ENCODE measurements at regions not wholly inside any gene's neighbourhood (a gene's known extent, or its start where the extent isn't known, plus 50 kb on each side); places are given as distances from the start of the nearest gene placed in this dataset.
"Not testable (repeated sequence)": the region's sequence is repeated elsewhere in the genome, so short reads cannot be mapped to it uniquely, and the experiment has no call there.

DNA sequence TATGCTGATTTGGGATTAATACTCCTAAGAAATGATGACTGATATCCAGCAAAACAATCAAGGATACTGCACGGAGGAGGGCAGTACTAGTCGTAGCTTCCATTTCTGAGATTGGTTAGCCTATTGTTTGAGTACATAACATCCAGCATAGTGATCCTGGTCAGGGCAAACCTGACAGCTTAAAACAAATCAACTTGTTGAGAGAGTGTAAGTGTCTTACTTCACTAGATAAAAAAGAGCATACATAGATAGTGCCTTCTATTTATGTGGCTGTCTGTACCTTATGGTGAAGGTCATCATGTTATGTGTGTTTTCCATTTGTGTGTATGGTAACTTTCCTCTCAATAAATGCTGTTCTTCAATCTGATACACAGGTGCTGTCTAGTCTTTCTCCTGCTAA is 228.4 kb downstream of the PTGER3 start:
- no peak for DNase-seq (ENCODE audit: extremely low spot score)
- TF ChIP-seq, protein P1, sequence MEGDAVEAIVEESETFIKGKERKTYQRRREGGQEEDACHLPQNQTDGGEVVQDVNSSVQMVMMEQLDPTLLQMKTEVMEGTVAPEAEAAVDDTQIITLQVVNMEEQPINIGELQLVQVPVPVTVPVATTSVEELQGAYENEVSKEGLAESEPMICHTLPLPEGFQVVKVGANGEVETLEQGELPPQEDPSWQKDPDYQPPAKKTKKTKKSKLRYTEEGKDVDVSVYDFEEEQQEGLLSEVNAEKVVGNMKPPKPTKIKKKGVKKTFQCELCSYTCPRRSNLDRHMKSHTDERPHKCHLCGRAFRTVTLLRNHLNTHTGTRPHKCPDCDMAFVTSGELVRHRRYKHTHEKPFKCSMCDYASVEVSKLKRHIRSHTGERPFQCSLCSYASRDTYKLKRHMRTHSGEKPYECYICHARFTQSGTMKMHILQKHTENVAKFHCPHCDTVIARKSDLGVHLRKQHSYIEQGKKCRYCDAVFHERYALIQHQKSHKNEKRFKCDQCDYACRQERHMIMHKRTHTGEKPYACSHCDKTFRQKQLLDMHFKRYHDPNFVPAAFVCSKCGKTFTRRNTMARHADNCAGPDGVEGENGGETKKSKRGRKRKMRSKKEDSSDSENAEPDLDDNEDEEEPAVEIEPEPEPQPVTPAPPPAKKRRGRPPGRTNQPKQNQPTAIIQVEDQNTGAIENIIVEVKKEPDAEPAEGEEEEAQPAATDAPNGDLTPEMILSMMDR (IDR thresholded peaks at IDR 0.05; ENCODE audit: control extremely low read depth, extremely low read depth, low read depth, missing control alignments) = no peak
- CTCF ChIA-PET = interaction anchor here (0.9 kb wide), 1 partner anchor 9 kb away, joined by 3 read pairs; no protein-coding TSS in a partner anchor
- POLR2A ChIA-PET = no interaction called here

GRCh38 chr1:70819785-70820184 is 227.8 kb downstream of the PTGER3 start:
- ChIA-PET POLR2A (no interaction called here), CTCF (interaction anchor here (0.9 kb wide), 1 partner anchor 9 kb away, joined by 3 read pairs; no protein-coding TSS in a partner anchor)
- no peak for DNase-seq (ENCODE audit: extremely low spot score)
- TF ChIP-seq, protein P1 (IDR thresholded peaks at IDR 0.05; ENCODE audit: control extremely low read depth, extremely low read depth, low read depth, missing control alignments) = no peak

DNA sequence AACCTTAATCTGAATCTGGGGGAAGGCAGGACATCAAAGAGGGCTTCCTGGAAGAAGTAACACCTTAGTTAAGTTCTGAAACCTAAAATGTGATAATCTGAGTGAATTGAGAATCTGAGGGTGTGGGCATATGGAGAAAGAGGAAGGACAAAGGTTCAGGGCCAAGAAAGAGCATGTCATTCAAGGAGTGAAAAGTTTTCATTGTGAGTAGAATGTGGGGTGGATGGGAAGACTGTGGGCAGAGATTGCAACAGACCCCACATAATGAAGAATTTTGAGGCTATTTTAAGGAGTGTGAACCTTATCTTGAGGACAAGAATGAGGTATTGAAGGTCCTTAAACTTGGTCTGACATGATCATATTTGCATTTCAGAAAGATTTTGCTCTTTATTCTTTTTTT is 227.2 kb downstream of the PTGER3 start:
- CTCF ChIA-PET = no interaction called here
- no peak for DNase-seq (ENCODE audit: extremely low spot score)
- POLR2A ChIA-PET = no interaction called here
- TF ChIP-seq, protein P1 (IDR thresholded peaks at IDR 0.05; ENCODE audit: control extremely low read depth, extremely low read depth, low read depth, missing control alignments) = no peak

- POLR2A ChIA-PET = no interaction called here
- TF ChIP-seq, protein P1 (IDR thresholded peaks at IDR 0.05; ENCODE audit: control extremely low read depth, extremely low read depth, low read depth, missing control alignments) = no peak
- no peak for DNase-seq (ENCODE audit: extremely low spot score)
- CTCF ChIA-PET = no interaction called here
These were observed 226.6 kb downstream of the PTGER3 start for GRCh38 chr1:70820995-70821394.

DNA sequence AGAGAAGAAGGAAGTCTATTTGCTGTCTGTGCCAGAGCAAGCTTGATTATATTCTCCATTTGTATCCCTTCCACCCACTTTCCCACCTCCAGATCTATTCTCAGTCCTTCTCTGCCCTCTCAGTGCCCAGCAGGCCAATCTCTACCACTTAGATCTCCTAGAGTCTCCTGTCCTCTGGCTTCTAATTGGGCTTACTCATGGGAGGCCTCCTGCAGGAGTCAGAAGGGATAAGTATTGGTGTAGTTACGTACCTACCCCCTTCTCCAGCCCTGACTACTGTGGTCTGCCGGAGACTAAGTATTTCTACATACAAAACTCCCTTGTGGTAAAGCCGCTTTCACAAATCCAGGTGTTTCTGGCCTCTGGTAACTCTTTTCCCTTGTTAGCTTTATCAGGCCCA is 221.2 kb downstream of the PTGER3 start:
- DNase-seq (ENCODE audit: extremely low spot score) = no peak
- TF ChIP-seq, protein P1 (IDR thresholded peaks at IDR 0.05; ENCODE audit: control extremely low read depth, extremely low read depth, low read depth, missing control alignments) = no peak
- ChIA-PET POLR2A (no interaction called here), CTCF (no interaction called here)

DNA sequence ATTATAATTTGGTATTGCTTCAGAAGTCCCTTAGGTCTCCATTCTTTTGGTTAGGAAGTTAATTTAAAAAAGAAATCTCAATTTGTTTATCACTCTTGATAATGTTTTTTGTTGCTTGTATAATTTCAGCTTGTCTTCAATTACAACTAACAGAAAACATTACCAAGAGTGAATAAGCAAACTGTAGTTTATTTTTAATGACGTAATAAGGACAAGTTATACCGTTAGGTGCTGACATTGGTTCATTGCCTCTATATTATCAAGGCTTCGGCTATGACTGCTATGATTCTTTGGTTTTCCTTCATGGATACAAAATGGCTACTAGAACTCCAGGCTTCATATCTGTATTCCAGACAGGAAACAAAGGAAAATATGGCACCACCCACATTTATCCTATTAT is 220.6 kb downstream of the PTGER3 start:
- TF ChIP-seq, protein P1 (IDR thresholded peaks at IDR 0.05; ENCODE audit: control extremely low read depth, extremely low read depth, low read depth, missing control alignments) = no peak
- POLR2A ChIA-PET = no interaction called here
- CTCF ChIA-PET = no interaction called here
- DNase-seq (ENCODE audit: extremely low spot score) = no peak

DNA sequence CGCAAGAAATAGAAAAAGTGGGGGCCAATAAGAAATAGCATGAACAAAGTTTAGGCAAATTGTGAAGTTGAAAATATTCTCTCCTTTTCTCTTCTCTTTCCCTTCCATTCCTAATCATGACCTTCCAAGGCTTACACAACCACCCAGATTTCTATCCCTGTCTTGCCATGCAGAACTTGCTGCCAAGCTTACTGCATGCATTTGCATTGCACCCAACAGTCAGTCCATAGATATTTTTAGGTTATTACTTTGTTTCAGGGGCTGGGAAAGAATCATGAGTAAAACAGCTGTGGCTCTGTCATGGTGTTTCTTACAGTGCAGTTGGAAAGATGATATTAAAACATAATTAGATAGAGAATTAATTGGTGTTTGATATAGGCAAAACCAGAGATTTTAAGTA is 219.4 kb downstream of the PTGER3 start:
- DNase-seq (ENCODE audit: extremely low spot score) = no peak
- CTCF ChIA-PET = interaction anchor here (1.1 to 1.5 kb wide), 2 partner anchors 9 to 14 kb away, joined by 3 read pairs; no protein-coding TSS in a partner anchor
- POLR2A ChIA-PET = no interaction called here

DNA sequence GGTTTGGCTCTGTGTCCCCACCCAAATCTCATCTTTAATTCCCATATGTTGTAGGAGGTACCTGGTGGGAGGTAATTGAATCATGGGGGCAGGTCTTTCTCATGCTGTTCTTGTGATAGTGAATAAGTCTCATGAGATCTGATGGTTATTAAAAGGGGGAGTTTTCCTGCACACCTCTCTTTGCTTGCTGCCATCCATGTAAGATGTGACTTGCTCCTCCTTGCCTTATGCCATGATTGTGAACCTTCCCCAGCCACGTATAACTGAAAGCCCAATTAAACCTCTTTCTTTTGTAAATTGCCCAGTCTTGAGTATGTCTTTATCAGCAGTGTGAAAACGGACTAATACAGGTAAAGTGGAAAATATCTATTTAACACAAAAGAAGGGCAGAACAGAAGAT is 213.3 kb downstream of the PTGER3 start:
- DNase-seq (ENCODE audit: extremely low spot score); CTCF ChIA-PET; POLR2A ChIA-PET: not testable (repeated sequence)

More for the DNA sequence above, 219.4 kb downstream of the PTGER3 start:
- TF ChIP-seq, protein P1 (IDR thresholded peaks at IDR 0.05; ENCODE audit: control extremely low read depth, extremely low read depth, low read depth, missing control alignments) = no peak
